Activated CD4-positive, alpha-beta T cell treated with anti-CD3 and anti-CD28 coated beads, Interleukin-2, amount 10 ng/mL, durations not matched to agents 24 days and 14 days (primary cell): ENCODE measurements at regions not wholly inside any gene's neighbourhood (a gene's known extent, or its start where the extent isn't known, plus 50 kb on each side); places are given as distances from the start of the nearest gene placed in this dataset.
A peak's percentile ranks its signal among the peaks of the same experiment; 100 is the strongest.
"Not testable (repeated sequence)": the region's sequence is repeated elsewhere in the genome, so short reads cannot be mapped to it uniquely, and the experiment has no call there.

ENCODE experiments used
- DNase-seq: peaks from one replicate; pipeline ENCODE4 v3.0.0; 2022
- H3K27ac Mint-ChIP-seq: one replicate; pipeline ENCODE4 v1.8.0; 2022; ENCODE audit warnings: mild to moderate bottlenecking, mixed read lengths
- H3K27me3 Mint-ChIP-seq: one replicate; pipeline ENCODE4 v1.8.0; 2022; ENCODE audit warnings: mixed read lengths
- H3K36me3 Mint-ChIP-seq: one replicate; pipeline ENCODE4 v1.8.0; 2022; ENCODE audit warnings: low read depth, mild to moderate bottlenecking, mixed read lengths
- H3K4me1 Mint-ChIP-seq: one replicate; pipeline ENCODE4 v1.8.0; 2021; ENCODE audit warnings: mixed read lengths
- H3K4me3 Mint-ChIP-seq: one replicate; pipeline ENCODE4 v1.8.0; 2022; ENCODE audit warnings: mild to moderate bottlenecking, moderate library complexity, mixed read lengths
- H3K9me3 Mint-ChIP-seq: one replicate; pipeline ENCODE4 v1.8.0; 2021; ENCODE audit warnings: mixed read lengths
- intact Hi-C: fragments of 100-400 bp; cut with micrococcal nuclease; formaldehyde crosslinking; loops from one replicate; pipeline ENCODE4 v1.15.1; 2023

- H3K27me3 Mint-ChIP-seq = no peaks in the 10 kb centered on the region
- peaks cover 21% of the 10 kb centered on the region for H3K9me3 Mint-ChIP-seq
- no peak for DNase-seq
- no peak overlapping the region for H3K4me3 Mint-ChIP-seq
- peaks cover 11% of the 10 kb centered on the region for H3K4me1 Mint-ChIP-seq
- intact Hi-C loops = no loop called here
- peaks cover 3% of the 10 kb centered on the region for H3K36me3 Mint-ChIP-seq
- no peak overlapping the region for H3K27ac Mint-ChIP-seq
These were observed 57.6 kb upstream of the ATP2B1 start for GRCh38 chr12:89765959-89766824.

- DNase-seq, H3K4me3 Mint-ChIP-seq, H3K27me3 Mint-ChIP-seq, H3K36me3 Mint-ChIP-seq, intact Hi-C loops, H3K27ac Mint-ChIP-seq: not testable (repeated sequence)
- H3K9me3 Mint-ChIP-seq = peaks cover 21% of the 10 kb centered on the region
- peaks cover 17% of the 10 kb centered on the region for H3K4me1 Mint-ChIP-seq
These were observed 55.5 kb upstream of the ATP2B1 start for GRCh38 chr12:89764164-89764563.

- peaks cover 14% of the 10 kb centered on the region for H3K4me1 Mint-ChIP-seq
- no peaks in the 10 kb centered on the region for H3K27me3 Mint-ChIP-seq
- no peak overlapping the region for H3K27ac Mint-ChIP-seq
- intact Hi-C loops = no loop called here
- DNase-seq = peak; percentile 41
- no peak overlapping the region for H3K4me3 Mint-ChIP-seq
- H3K36me3 Mint-ChIP-seq = peaks cover 3% of the 10 kb centered on the region
- H3K9me3 Mint-ChIP-seq = peaks cover 14% of the 10 kb centered on the region
These were observed 54.0 kb upstream of the ATP2B1 start for GRCh38 chr12:89762498-89763170.

DNA sequence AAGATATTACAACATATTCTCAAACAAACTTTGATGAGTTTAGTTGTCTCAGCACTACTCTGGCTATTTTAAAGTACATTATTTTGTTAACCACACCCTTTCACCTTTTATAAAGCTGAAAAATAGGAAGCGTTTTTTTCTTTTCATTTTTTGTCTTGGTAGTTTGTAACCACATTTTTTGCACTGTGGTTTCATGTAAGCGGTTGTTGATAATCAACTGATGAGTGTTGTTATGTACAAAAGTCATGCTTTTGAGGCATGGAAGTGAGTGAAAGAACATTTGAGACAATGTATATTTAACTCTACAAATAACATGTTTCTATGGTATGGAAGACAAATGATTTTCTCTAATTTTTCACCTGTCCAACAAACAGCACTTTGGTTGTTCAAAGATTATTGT, 52.1 kb upstream of the ATP2B1 start:
- no peak overlapping the region for H3K27ac Mint-ChIP-seq
- no peak overlapping the region for H3K4me3 Mint-ChIP-seq
- H3K9me3 Mint-ChIP-seq = peaks cover 15% of the 10 kb centered on the region
- peaks cover 23% of the 10 kb centered on the region for H3K4me1 Mint-ChIP-seq
- peak; percentile 66 for DNase-seq
- intact Hi-C loops = no loop called here
- H3K36me3 Mint-ChIP-seq = peaks cover 3% of the 10 kb centered on the region
- peaks cover 2% of the 10 kb centered on the region for H3K27me3 Mint-ChIP-seq
